Amygdala (tissue), 56 donors: ENCODE measurements at regions not wholly inside any gene's neighbourhood (a gene's known extent, or its start where the extent isn't known, plus 50 kb on each side); places are given as distances from the start of the nearest gene placed in this dataset.
A peak's percentile ranks its signal among the peaks of the same experiment; 100 is the strongest.

Source experiments
- DNase-seq, 56 donors: peaks; one replicate each; lab custom pipeline; 2025; lab: John Stamatoyannopoulos, UW

GRCh38 chr1:73953586-73953985 is 244.4 kb downstream of the LRRIQ3 start:
- DNase-seq = no peak

DNA sequence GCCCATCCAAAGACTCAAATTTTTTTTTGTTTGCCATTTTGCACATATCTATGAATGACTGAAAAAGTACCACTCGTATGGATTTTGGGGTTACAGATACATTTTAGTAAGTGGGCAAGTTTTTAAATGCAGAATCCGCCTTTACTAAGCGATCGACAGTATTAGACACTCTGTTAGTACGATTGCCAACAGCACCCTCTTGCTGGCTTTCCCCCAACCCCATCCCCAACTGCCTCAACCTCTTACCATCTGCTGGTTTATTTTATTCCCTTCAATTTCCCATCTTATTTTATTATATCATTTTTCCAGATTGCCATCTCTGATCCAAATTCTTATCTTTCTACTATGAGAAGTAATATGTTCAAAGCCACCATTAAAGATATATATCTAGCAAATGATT is 244.8 kb downstream of the LRRIQ3 start:
- DNase-seq = no peak

- no peak for DNase-seq
Measured at GRCh38 chr1:73948055-73948454, 249.9 kb downstream of the LRRIQ3 start.

GRCh38 chr1:73947009-73947408 is 251.0 kb downstream of the LRRIQ3 start:
- no peak for DNase-seq

- DNase-seq = no peak
Measured at GRCh38 chr1:73943270-73943669, 254.7 kb downstream of the LRRIQ3 start.

DNA sequence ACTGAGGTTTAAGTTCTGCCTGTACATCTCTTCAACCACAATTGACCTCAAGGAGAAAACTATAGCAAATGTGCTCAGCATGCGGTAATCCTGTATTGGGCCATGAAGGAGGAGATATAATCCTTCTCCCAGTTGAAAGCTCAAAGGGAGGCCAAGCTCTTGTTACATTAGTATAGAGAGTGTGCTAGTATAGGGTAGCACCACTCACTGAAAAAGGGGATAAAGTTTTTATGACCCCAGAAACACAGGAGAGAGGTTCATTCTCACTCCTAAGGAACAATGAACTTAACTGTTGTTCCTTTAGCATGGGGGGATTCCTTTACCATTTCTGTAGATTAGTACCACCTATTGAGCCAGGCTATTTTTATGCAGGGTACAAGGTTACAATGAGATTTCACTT is 267.7 kb downstream of the LRRIQ3 start:
- no peak for DNase-seq

DNA sequence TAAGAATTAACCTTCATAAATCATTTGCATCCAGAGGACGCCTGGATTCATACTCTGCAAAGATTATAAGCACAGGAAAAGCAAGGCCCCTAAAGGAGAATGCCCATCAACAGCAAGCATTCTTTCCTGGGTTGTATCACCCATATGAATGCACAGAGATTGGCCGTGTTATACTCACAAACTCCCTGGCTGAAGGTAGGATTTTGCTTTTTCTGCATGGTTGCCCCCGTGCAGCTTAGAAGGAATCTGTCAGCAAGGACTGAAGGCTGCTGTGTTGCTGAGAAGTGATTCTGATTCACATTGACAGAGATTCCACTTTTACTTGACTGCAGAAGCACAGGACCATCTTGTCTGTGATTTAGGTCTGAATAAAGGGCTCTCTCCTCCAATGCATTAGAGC is 283.0 kb downstream of the LRRIQ3 start:
- DNase-seq = no peak

DNA sequence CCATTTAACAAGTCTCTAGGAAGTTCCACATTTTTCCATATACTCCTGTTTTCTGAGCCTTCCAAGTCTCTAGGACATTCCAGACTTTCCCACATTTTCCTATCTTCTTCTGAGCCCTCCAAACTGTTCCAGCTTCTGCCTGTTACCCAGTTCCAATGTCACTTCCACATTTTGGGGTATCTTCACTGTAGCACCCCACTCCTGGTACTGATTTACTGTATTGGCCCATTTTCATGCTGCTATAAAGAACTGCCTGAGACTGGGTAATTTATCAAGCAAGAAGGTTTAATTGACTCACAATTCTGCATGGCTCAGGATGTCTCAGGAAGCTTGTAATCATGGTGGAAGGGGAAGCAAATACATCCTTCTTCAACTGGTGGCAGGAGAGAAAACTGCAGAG is 285.0 kb downstream of the LRRIQ3 start:
- DNase-seq = no peak

- no peak for DNase-seq
Measured at GRCh38 chr1:73911849-73912248, 286.1 kb downstream of the LRRIQ3 start.

GRCh38 chr1:73910466-73910865 is 287.5 kb downstream of the LRRIQ3 start:
- no peak for DNase-seq

- DNase-seq = no peak
Measured at GRCh38 chr1:73910062-73910461, 287.9 kb downstream of the LRRIQ3 start.

GRCh38 chr1:73909043-73909562 is 288.9 kb downstream of the LRRIQ3 start:
- DNase-seq = no peak

DNA sequence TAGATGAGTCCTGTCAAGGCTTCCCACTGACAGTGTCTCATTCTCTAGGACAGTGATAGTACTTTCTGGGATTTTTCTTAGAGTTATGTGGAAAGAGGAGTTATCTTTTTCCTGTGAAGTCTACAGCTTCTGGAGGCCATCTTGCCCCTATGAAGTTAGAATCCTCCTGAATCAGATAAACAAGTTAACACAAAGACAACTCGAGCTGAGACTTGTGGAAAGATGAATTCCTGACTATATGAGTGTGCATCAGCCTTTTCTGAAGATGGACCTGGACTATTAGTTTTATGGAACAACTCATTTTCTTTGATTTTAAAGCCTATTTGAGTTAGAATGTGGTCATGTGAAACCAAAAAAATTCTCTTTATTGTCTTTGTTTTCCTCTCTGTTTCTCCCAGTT is 290.9 kb downstream of the LRRIQ3 start:
- DNase-seq = no peak

GRCh38 chr1:73903092-73903491 is 294.9 kb downstream of the LRRIQ3 start:
- DNase-seq = no peak

DNA sequence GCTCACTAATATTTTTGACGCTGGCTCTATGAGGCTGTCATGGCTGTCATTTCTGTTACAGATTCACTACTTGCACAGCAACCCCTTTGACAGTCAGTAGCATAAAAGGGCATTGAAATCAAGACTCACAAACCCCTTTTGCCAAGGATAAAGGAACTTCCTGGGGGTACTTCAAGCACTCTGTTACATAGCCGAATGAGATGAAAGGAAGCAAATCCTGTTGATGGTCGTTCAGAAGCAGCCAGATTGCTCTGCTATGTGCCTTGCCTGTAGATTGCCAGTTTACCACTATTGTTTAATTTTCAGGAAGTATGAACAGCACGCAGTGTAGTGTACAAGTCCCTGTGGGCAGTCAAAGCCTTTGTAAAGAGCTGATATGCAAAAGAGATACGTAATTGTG is 296.2 kb downstream of the LRRIQ3 start:
- no peak for DNase-seq

DNA sequence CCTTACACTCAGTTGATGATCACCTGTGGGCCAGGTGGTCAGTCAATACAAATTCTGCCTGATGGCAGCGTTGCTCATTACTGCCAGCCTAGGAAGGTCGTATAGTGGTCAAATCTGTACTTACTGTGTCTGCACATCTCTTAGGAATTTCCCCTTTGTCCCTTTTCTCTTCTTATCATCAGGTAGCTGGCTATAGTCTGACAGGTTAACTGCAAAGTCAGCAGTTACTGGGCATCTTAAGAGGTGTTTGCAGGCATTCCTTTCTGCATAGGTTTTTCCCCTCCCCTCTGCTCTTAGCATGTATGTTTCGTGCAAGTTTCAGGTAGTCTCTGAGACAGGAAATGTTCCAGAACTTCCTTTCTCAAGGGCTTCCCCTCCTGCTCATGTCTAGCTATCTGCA is 298.7 kb downstream of the LRRIQ3 start:
- no peak for DNase-seq

DNA sequence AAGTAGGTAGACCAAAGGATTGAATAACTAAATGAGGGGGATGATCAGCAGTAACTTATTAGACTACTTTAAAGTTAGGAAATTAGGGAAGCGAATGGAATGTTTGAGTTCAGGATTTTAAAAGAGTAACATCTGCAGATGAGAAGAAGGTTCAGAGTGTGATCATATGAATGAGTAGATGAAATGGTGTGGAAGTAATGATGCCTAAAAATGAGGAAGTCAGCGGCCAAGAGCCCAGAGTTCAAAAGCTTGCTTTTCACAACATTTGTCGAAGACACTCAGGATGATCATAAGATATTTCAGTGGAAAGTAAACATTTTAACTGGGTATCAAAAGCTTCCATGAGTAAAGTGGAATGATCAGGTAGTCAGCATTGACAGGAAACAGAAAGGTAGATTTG is 299.4 kb downstream of the LRRIQ3 start:
- DNase-seq = no peak

DNA sequence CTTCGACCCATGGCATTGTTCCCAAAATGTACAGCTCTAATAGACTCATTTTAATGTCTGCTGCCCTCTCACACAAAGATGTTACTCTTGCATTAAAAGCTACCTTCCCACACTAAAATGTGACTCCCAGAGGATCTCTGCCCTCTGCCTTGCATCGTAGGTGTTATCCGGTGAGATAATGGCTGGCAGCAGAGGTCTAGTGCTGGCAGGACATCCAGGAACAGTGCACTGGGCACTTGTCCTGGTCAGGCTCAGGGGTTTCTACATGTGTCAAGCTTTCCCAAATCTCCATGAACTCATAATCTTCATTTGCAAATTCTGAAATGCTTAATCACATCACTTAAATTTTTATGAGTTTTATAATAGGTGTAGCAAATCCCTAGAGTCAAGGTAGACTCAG is 310.6 kb downstream of the LRRIQ3 start:
- DNase-seq = no peak

DNA sequence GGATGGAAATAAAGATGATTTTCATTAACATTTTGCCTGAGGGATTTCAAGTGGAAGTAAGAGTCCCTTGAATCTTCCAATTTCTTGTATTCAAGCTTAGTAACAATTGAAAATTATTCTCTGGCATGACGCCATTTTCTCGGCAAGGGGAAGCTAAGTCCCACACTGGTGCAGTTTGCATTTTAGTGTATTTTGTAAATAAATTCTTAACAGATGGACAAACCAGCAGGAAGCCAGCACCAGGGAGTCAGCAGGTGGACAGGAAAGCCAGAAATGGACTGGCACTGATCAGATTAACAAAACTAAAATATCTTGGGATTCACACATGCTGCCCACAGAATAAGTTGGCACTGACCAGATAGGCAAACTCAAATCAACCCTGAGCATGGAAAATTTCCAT is 311.3 kb downstream of the LRRIQ3 start:
- peak in 1 of 56 donors; percentile 1 for DNase-seq

- DNase-seq = no peak
Measured at GRCh38 chr1:73874806-73875205, 323.2 kb downstream of the LRRIQ3 start.

- DNase-seq = no peak
Measured at GRCh38 chr1:73868810-73869336, 329.1 kb downstream of the LRRIQ3 start.

DNA sequence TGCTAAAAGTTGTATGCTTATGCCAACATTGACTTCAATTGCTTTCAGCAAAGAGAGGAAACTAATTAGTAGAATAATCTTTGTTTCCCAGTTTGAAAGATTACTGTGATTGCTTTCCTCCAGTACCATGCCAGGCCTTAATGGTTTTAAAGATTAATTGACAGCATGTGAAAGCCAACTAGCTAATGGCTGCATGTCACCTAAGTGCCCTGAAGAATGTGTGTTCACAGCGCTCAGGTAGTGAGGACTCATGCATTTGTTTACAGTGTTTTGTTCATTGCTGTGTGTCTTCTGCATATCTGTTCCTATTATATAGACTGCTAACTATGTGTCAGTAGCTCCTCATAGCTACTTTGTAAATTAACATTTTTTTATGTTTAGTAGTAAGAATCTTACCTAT is 335.6 kb downstream of the LRRIQ3 start:
- DNase-seq = no peak

DNA sequence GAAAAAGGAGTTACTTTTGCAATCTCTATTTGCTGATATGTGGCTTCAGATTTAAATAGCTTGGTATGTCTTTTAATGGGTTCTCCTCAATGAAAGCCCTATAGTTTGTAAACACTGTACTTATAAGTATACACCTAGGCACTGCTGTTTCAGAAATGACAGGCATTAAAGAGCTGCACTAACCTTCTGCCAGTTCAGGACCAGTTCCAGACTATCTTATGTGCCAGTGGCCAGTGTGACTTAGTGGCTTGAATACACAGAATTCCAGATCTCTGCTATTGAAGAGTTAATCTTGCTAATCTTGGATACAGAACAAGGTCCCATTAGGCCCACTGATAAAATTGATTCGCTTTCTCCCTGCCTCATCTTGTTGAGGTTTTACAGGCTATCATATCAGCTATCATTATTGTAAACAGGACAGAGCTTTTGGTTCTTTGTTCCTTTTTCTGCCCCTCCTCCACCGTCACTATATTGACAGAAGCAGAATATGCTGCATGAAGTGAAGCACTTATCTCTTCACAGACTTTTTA is 337.5 kb downstream of the LRRIQ3 start:
- no peak for DNase-seq
